ENCODE measurements at regions not wholly inside any gene's neighbourhood (a gene's known extent, or its start where the extent isn't known, plus 50 kb on each side); places are given as distances from the start of the nearest gene placed in this dataset.

DNA sequence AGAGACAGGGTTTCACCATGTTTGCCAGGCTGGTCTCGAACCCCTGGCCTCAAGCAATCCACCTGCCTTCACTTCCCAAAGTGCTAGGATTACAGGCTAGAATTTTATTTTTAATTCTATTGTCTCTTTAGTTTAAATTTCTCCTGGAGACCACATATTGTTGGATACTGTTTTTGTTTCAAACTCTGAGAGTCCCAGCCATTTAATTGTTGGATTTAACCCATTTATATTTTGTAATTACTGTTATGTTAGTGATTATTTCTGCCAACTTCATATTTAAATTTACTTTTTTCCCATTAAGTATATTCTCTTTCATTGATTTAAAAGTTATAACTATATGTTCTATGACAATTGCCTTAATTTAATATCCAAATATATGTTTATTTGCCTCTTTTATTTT, 185.6 kb downstream of the ZNF248 start:
- no peak for DNase-seq (ENCODE audit: low read depth)
- TF ChIP-seq, protein P1, sequence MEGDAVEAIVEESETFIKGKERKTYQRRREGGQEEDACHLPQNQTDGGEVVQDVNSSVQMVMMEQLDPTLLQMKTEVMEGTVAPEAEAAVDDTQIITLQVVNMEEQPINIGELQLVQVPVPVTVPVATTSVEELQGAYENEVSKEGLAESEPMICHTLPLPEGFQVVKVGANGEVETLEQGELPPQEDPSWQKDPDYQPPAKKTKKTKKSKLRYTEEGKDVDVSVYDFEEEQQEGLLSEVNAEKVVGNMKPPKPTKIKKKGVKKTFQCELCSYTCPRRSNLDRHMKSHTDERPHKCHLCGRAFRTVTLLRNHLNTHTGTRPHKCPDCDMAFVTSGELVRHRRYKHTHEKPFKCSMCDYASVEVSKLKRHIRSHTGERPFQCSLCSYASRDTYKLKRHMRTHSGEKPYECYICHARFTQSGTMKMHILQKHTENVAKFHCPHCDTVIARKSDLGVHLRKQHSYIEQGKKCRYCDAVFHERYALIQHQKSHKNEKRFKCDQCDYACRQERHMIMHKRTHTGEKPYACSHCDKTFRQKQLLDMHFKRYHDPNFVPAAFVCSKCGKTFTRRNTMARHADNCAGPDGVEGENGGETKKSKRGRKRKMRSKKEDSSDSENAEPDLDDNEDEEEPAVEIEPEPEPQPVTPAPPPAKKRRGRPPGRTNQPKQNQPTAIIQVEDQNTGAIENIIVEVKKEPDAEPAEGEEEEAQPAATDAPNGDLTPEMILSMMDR (conservative IDR thresholded peaks at IDR 0.05; ENCODE audit: low read length): no peak
- H3K4me3 ChIP-seq (ENCODE audit: low read length): no peak overlapping the region

DNA sequence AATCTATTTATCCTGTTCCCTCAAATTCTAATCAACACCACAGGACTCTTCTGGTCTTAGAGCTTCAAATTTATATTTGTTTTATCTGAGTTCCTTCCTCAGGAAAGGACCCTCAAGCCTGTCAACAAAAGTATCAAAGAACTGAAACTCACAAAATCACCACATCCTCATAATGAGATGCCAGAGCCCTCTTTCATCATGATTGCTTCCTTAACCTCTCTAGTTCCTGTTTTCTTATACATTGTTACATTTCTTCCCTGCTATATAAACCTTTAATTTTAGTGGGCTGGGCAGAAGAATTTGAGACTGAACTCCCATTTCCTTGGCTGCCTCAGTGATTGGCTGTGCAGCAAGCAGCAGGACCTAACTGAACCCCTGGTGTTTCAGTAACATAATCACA, 189.7 kb downstream of the ZNF248 start:
- no peak overlapping the region for H3K4me3 ChIP-seq (ENCODE audit: low read length)
- DNase-seq (ENCODE audit: low read depth): no peak
- TF ChIP-seq, protein P1 (conservative IDR thresholded peaks at IDR 0.05; ENCODE audit: low read length): no peak

DNA sequence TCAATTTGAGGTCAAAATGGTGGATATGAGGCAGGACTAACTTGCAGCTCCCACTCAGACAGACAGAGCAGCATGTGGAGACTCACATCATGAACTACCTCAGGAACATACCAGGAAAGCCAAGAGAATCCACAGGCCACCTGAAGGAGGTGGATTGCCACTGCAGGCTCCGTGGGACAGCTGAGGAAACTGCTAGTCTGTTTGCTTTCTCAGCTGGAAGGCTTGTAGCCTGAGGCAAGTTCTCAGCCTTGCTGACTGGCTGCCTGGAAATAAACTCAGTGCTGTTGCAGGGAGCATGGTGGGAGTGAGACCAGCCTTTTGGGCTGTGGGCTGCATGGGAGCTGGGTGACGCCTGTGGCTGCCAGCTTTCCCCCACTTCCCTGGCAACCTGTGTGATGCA, 202.9 kb downstream of the ZNF248 start:
- DNase-seq (ENCODE audit: low read depth): no peak
- TF ChIP-seq, protein P1 (conservative IDR thresholded peaks at IDR 0.05; ENCODE audit: low read length): no peak
- H3K4me3 ChIP-seq (ENCODE audit: low read length): no peak overlapping the region

DNA sequence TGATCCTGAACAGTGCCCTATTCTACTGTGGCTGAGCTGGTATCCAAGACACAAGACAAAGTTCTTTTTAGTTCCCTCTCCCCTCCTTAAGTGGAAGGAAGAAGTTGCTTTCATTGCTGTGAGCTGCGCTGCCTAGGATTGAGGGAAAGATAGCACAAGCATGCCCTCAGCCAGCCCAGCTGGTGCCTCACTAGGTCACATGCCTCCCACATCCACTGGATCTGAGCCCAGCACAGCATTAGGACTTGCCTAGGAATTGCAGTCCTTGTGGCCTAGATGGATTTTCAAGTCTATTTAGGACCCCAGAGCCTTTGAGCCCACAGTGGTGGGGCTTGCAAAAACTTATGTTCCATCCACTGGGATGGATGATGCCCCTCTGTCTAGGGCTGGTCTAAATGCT, 214.2 kb downstream of the ZNF248 start:
- TF ChIP-seq, protein P1 (conservative IDR thresholded peaks at IDR 0.05; ENCODE audit: low read length): no peak
- no peak overlapping the region for H3K4me3 ChIP-seq (ENCODE audit: low read length)
- no peak for DNase-seq (ENCODE audit: low read depth)

DNA sequence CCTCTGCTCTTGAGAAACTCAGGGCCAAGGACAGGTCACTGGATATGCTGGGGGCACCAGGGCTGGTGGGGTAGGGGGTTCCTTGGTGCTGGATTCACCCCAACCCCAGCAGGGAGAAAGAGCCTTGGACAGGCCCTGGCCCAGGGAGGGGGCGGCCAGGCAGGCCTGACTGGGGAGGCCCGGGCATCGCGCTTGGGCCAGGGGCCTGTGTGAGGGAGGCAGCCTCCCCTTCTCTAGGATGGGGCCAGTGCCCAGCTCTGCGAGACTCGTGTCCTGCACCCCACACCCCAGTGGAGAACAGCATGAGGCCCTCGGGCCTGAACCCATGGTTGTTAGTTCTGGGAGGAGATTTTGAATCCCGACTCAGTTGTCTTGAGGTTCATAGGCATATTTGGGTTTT, 217.1 kb downstream of the ZNF248 start:
- TF ChIP-seq, protein P1 (conservative IDR thresholded peaks at IDR 0.05; ENCODE audit: low read length): no peak
- H3K4me3 ChIP-seq (ENCODE audit: low read length): no peak overlapping the region
- no peak for DNase-seq (ENCODE audit: low read depth)

DNA sequence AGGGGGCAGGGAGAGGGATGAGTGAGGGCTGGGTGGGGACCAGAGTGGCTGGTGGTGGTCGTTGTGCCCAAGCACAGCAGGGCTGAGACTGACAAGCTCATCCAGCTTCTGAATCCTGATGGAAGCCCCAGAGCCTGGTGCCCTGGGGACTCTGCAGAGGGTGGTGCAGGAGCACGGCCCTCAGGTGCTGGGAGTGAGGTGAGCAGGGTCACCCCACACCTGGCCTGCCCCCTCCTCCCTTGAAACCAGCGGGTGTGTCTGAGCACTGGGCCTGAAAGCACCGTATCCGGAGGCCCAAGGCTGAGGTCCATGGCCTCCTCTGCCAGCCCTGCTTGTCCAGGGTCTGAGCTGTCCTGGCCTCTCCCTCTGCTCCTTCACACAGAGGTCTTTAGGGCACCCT, 218.2 kb downstream of the ZNF248 start:
- no peak for DNase-seq (ENCODE audit: low read depth)
- no peak overlapping the region for H3K4me3 ChIP-seq (ENCODE audit: low read length)
- TF ChIP-seq, protein P1 (conservative IDR thresholded peaks at IDR 0.05; ENCODE audit: low read length): no peak

DNA sequence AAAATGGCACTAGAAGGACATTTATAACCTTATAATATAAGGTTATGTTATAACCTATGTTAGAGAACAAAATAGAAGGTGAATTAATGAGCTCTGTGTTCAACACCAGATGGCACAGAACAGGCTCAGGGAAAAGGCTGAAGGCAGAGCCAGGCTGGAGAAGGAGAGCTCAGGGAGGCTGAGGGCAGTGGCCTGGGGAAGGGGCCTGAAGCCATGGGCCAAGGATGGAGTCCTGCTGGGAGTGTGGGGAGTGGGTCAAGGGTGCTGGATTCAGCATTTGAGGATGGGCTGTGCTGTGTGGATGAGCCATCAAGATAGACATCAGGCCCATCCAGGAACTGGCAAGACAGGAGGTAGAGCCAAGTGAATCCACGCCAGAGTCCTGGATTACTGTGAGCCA, 218.8 kb downstream of the ZNF248 start:
- DNase-seq (ENCODE audit: low read depth): no peak
- no peak overlapping the region for H3K4me3 ChIP-seq (ENCODE audit: low read length)
- TF ChIP-seq, protein P1 (conservative IDR thresholded peaks at IDR 0.05; ENCODE audit: low read length): no peak

All from AG10803 (cell line).